NCI-H2196 (cell line): ENCODE measurements at regions not wholly inside any gene's neighbourhood (a gene's known extent, or its start where the extent isn't known, plus 50 kb on each side); places are given as distances from the start of the nearest gene placed in this dataset.
"Not testable (repeated sequence)": the region's sequence is repeated elsewhere in the genome, so short reads cannot be mapped to it uniquely, and the experiment has no call there.

Experiments
- DNase-seq: peaks from one replicate; lab custom pipeline; 2025; ENCODE audit not compliant: unreplicated experiment; lab: John Stamatoyannopoulos, UW

- no peak for DNase-seq
These were observed 82.6 kb upstream of the ANKH start for GRCh38 chr5:14954216-14954615.

GRCh38 chr5:14953075-14953607 is 81.6 kb upstream of the ANKH start:
- DNase-seq: no peak

DNA sequence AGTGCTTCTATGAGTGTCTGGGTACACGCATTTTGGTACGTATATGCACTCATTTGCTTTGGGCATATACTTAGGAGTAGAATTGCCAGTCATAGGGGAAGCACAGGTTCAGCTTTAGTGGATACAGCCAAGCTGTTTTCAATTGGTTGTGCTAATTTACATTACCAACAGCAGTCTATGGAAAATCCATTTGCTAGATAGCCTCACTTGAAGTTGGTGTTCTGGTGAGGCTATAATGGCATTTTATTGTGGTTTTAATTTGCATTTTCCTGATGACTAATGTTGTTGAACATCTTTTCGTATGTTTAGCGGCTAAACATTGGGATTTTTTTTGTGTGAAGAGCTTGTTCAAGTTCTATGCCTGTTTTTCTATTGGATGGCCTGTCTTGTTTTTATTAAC is 76.8 kb upstream of the ANKH start:
- no peak for DNase-seq

GRCh38 chr5:14946815-14947620 is 75.4 kb upstream of the ANKH start:
- DNase-seq: peak; percentile 2

DNA sequence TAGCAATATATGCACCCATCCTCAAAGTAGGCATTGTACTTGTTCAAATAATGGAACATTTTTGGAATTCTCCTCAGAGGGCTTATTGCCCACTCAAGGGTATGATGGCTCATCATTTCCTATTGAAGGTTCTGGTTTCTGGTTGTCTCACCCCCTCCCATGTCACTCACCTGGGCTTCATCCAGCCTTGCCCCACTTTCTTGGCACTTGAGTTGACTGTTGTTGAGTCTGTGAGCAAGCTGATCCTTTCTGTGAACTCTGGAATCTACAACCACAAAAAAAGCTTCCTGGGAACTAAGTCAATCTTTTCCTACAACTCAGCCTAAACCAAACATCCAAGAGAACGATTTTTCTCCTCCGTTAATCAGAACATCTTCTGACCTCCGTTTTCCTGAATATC is 73.9 kb upstream of the ANKH start:
- DNase-seq: no peak

GRCh38 chr5:14944996-14945395 is 73.4 kb upstream of the ANKH start:
- DNase-seq: no peak

GRCh38 chr5:14944350-14944739 is 72.8 kb upstream of the ANKH start:
- no peak for DNase-seq

DNA sequence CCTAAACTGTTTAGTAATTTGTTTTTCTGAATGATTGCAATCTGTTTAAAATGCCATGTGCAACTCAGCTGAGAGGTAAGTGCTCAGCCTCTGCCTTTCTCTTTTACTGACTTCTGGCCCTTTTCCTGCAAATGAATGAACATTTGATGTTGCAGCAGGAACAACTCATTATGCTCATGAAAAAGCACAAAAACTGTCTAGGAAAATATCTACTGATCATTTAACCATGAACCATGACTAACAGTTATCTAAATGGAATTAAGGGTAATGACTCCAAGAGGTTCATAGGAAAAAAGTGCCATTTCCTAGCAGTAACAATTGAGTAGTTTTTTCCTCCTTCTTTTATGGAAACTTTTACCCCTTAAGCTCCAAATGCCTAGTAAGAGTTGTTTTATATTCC is 70.6 kb upstream of the ANKH start:
- no peak for DNase-seq

- no peak for DNase-seq
These were observed 65.7 kb upstream of the ANKH start for GRCh38 chr5:14937254-14937653.

DNA sequence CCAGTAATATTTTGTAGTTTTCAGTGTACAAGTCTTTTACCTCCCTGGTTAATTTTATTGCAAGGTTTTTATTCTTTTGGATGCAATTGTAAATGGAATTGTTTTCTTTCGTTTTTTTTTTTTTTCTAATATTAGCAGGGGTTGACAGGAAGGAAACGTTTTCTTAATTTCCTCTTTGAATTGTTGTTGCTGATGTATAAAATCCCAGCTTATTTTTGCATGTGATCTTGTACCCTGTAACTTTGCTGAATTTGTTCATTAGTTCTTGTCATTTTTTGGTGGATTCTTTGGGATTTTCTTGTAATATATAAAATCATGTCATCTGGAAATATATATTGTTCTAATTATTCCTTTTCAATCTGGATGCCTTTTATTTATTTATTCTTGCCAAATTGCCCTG is 65.0 kb upstream of the ANKH start:
- no peak for DNase-seq

GRCh38 chr5:14935341-14935740 is 63.8 kb upstream of the ANKH start:
- no peak for DNase-seq

DNA sequence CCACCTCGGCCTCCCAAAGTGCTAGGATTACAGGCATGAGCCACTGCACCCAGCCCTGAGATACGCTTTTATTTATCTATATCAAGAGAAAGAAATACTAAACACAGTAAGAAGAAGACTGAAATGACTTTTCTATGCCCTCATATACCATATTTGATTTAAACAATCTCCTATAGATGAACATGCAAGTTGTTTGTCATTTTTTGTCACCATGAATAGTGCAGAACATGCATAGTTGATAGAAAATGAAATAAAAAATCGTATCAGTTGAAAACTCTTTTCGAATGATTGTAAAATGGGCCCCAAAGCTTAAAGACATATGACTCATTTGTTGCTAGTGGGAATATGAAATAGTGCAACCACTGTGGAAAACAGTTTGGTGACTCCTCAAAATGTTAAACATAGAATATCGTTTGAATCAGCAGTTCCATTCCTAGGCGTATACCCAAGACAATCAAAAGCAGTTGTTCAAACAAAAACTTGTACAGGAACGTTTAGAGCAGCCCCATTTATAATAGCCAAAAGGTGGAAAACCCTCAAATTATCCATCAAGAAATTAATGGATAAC is 61.4 kb upstream of the ANKH start:
- DNase-seq: no peak

DNA sequence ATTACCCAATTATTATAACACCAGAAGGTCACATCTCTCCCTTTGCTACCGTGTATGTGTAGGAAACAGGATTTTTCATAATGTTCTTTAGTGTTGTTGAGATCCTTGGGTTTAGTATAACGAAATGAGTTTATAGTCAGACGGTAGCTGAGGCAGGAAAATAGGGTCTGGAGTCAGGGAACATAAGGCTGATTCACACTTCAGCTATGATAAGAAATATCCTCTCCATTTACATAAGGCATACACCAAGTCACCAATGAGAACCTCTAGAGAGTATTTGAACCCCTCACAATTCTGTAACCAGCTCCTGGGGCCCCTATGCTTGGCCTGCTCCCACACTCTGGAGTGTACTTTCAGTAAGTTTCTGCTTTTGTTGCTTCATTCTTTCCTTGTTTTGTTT is 58.9 kb upstream of the ANKH start:
- no peak for DNase-seq

DNA sequence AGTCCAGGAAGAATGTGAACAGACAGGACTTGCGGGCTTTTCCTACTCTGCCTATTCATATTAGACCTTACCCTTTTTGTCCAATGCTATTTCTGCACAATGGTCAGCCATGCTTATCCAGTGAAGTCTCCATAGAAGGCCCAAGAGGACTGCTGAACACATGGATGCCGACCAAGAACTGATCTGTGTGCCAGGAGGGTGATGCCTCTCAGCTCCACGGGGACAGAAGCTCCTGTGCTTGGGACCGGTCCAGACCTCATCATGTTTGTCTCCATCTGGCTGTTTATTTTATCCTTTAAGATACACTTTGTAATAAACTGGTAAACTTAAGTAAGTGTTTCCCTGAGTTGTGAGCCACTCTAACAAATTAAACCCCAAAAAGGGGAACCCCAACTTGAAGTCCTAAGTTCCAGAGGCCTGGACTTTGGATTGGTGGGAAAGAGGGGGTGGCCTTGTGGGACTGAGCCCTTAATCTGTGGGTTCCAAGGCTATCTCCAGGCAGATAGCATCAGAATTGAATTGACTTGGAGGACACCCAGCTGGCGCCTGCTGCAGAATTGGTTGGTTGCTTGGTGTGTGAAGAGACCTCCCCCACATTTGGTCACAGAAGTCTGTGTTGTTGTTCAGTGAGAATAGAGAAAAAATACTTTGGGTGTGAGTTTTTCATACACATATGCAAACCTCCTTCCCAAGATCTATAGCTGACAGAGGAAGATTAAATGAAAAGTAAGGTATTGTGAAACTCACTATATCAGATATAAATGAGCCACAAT is 57.9 kb upstream of the ANKH start:
- no peak for DNase-seq

- DNase-seq: no peak
These were observed 57.1 kb upstream of the ANKH start for GRCh38 chr5:14928661-14929060.

GRCh38 chr5:14925326-14925725 is 53.7 kb upstream of the ANKH start:
- DNase-seq: no peak

DNA sequence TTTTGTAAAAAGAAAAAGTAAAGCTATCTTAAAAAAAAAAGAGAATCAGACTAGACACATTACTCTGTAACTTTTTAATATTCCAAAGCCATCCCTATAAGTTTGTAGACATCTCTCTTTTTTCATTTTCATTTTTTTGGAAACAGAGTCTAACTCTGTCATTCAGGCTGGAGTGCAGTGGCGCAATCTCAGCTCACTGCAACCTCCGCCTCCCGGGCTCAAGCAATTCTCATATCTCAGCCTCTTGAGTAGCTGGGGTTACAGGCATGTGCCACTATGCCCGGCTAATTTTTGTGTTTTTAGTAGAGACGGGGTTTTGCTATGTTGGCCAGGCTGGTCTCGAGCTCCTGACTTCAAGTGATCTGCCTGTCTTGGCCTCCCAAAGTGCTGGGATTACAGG is 51.4 kb upstream of the ANKH start:
- not testable (repeated sequence) for DNase-seq

- DNase-seq: no peak
These were observed 50.9 kb upstream of the ANKH start for GRCh38 chr5:14922456-14922855.
